Upper lobe of left lung (tissue), 4 donors: ENCODE measurements at regions not wholly inside any gene's neighbourhood (a gene's known extent, or its start where the extent isn't known, plus 50 kb on each side); places are given as distances from the start of the nearest gene placed in this dataset.

ENCODE experiments used
- CTCF ChIP-seq, 6 experiments: fragments of 450-650 bp in 4 of 6; fragments of 200-600 bp in 2 of 6; sonication (generic) in 2 of 6; IDR thresholded peaks; one replicate each; pipeline ENCODE4 v1.5.1; 2016 to 2019; ENCODE audit warnings: antibody characterized with exemption in 6 of 6
- POLR2A ChIP-seq, 4 donors: fragments of 450-650 bp; IDR thresholded peaks; one replicate each; pipeline ENCODE4 v1.5.1; 2016 to 2017; ENCODE audit warnings: antibody characterized with exemption in 4 of 4, mild to moderate bottlenecking in 2 of 4
- POLR2AphosphoS5 ChIP-seq, 2 donors: sonication (generic); formaldehyde crosslinking; IDR thresholded peaks; one replicate each; pipeline ENCODE4 v1.5.1; 2017; ENCODE audit warnings: antibody characterized with exemption in 2 of 2

GRCh38 chr10:6737758-6738111 is 157.7 kb upstream of the PRKCQ start:
- no peak for TF ChIP-seq CTCF (IDR thresholded peaks at IDR 0.05)
- TF ChIP-seq POLR2A (IDR thresholded peaks at IDR 0.05): no peak
- no peak for TF ChIP-seq POLR2AphosphoS5 (IDR thresholded peaks at IDR 0.05)
